SW480 (cell line): ENCODE measurements at regions not wholly inside any gene's neighbourhood (a gene's known extent, or its start where the extent isn't known, plus 50 kb on each side); places are given as distances from the start of the nearest gene placed in this dataset.

Experiments
- DNase-seq: peaks from one replicate; pipeline ENCODE4 v3.0.0-alpha.2; 2016; ENCODE audit warnings: low spot score

DNA sequence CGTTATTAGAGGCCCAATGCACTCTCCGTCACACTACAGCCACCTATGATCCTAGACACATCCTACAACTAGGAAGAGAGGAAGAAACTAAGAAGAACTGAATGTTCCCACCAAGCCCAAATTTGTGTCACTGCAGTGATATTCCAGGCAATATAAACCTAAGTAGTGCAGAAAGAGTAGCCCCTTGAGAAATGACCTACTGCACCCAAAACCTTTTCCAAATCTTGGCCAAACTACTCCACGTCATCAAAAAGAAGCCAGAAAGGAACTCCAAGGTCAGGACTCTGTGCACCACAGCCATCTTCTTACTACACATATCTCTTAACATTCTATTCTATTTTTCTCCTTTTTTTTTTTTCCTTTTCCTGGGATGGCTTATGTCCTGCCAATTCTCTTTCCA lies 60.2 kb downstream of the ADAMTS1 start:
- DNase-seq = no peak

DNA sequence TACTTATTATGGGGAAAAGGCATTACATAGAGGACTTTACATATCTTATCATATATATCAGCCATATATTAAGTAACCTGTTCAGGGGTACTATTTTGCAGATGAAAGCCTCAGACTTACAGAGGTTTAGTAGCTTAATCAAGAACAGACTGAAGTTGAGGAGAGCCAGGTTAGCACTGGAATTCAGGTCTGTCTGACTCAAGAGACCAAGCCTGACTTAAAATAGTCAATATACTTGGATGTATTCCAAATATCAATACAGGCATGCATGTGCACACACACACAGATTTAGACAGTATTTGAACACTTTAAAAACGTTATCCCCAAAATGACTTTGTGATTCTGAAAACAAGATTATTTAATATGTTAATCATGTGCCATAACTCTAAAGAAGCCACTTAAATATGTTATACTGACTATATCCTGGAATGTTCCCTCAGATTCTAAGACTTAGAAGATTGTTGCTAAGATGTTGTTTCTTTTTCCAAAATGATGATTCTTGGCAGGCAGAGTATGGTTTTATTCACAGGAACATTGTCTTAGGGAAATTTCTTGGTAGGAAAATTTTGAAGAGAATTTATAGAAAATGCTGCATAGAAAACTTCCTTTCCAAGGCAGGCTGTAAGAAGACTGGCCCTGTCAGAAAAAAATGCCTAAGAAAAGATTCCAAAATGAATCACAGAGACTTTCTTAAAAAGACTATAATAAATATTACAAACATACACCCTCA lies 61.6 kb downstream of the ADAMTS1 start:
- DNase-seq = no peak

DNA sequence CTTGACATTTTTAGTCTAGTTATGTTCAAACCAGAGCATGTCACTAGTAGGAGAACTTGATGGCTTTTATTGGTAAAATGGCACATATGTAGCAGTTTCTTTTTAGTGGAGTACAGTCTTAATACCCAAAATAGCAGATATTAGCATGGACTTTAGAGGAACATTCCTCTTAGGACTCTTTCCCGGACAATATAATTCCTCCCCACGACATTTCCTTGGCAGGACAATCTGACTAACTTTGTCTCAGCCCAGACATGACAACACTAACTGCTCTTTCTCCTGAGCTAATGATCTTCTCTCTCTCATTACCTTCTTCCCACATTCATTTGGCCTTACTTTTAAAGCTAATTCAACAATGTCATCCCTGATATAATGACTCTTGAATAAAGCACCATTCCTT lies 62.5 kb downstream of the ADAMTS1 start:
- DNase-seq = no peak

DNA sequence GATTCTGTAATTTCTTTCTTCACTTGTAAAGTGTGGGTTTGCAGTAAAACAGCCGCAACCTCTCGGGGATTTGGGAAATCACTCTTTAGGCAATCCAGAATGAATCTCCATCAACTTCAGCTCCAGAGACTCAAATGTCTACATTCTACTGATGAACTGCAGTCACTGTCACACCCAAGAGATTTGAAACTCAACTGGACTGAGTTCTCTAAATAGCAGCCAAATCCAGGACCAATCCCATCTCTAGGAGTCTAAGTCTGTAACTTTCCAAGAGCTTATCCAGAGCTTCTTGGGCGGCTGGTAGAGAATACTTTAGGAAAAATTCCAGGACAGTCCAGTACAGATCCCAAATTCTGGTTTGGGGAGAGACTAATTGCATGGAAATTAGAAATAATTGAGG lies 62.9 kb downstream of the ADAMTS1 start:
- DNase-seq = no peak

DNA sequence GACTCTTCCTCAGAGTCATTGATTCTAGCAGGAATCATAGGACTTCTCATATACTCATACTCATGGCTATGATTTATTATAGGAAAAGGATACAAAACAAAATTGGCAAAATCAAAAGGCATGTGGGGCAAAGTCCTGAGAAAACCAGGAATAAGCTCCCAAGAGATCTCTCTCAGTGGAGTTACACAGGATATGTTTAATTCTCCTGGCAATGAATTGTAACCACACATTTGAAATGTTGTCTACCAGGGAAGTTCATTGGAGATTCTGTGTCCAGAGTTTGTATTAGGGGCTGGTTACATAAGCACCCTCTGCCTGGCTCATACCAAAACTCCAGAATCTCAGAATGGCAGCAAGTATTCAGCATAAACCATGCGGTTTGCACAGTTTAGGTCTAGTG lies 63.9 kb downstream of the ADAMTS1 start:
- DNase-seq = no peak

DNA sequence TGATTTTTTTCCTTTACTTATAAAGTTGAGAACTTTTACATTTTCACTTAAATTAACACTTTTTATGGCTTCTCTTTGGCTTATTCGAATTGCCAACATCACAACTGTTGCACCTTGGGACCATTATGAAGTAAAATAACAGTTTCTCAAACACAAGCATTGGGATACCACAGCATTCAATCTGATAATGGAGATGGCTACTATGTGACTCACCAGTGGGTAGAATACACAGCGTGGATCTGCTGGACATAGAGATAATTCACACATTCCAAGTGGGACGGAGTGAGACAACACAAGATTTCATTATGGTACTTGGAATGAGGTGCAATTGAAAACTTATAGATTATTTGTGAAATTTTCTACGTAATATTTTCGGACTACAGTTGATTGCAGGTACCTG lies 68.0 kb downstream of the ADAMTS1 start:
- DNase-seq = no peak

DNA sequence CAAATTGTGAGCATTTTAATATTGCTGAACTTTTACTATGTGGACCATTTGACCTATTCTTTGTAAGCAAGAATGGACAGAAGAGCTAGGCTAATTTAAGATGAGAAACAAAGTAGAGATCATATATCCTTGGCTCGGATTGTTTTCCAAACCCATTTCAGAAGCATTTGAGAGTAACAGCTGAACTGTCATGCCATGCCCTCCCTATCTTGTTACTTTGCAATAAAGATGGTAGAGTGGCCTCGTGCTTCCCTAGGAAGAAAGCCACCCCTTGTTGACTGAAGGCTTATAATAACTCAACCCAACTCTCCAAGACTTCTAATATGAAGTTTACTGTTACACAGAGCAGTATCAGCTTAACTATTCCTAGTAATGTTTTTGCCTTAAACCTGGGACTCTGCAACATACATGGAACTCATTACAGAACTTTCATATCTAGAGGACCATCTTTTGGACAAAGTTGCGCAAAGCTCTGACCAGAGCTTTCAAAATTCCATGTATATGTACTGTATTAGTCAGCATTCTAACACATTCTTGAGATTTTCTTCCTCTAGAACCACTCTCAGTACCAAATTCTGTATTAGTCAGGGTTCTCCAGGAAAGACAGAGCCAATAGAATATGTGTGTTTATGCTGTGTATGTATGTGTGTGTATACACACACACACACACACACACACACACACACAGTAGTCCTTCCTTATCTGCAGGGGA lies 68.7 kb downstream of the ADAMTS1 start:
- DNase-seq = no peak

DNA sequence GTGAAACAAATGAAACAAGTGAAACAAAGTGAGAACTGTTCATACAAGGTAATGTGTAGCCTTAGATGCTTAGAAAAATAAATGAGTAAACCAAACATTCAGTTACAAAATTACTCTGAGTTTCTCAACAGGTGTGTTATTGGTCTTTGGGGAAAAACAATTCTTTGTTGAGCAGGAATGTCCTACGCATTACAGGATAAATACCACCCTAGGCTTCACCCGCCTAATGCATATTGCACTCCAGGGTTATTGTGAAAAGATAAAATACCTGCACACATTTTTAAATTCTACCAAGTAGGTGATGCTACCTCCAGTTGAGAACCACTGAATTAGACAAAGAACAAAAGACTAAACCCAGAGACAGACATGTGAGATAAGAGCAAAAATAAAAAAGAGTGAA lies 72.2 kb downstream of the ADAMTS1 start:
- DNase-seq = no peak

DNA sequence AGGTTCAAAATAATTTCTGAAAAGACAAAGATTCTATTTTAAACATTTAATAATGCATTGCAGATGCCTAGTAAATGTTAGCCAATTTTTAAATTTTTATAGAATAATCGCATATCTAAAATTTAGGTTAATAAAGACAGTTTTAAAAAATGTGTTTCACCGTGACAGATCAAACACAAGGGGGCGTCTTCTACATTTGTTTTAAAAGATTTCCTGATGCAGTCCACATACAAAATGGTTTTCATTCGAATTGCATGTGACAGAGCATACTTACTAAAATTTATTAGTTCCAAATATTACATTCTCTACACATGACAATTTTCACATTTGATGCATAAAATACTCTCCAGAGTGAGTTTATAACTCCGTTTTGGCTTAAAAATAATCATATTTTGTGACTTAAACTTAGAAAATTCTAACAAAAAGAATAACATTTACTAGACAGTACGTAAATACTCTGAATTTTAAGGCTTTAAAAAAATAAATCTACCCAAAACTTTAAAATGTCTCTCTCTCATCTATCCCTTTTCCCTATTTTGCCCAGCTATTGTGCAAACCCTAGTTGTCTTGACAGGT lies 75.5 kb downstream of the ADAMTS1 start:
- peak; percentile 15 for DNase-seq

DNA sequence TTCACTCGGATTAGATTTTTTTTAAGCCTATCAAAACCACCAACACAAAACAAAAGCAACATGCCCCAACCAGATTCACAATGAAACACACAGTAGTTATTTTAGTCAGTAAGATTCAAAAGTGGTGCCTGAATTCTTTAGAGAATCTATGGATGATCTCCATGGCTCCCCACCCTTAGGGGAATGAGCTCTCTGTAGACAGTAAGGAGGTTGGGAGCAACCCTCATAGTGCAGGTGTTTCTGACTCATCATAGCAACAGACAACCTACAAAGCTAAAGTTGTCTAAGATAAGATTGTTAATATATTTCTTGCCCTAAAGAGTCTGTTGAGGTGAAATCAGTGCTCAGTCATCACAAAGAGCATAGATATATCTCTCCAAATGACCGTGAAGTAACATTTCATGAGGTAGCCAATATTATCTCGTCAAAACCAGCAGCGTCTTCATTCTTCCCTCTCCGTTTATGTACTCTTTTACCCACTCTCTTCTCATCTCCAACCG lies 78.3 kb downstream of the ADAMTS1 start:
- no peak for DNase-seq

DNA sequence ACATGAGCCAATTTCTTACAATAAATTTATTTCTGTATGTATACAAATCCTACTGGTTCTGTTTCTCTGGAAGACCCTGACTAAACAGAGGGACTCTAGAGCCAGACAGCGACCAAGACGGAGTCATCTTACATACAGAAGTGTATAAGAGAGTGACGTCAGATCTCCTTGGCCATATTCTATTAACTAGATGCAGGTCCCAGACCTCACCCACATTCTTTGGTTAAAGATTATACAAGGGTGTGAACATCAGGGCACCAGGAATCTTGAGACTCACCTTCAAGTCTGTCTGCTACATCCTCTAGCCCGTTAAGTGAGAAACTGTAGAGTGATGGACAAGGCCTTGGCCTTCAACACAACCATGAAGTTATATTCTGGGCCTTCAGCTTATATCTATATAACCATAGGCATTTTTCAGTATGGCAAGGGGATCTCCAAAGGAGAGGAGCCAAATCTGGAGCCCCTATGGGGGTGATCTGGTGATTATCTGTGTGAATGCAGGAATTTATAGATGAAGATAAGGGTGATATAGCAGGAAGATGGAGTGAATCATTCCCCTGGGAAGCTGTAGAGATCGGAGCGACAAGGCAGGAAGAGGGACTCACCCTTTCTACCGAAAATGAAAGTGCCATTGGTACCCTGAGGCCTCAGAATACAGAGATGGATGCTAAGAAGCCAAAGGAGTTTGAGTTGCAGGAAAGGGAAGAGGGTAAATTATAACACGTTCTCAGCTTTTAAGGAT lies 83.9 kb downstream of the ADAMTS1 start:
- DNase-seq = peak; percentile 17

DNA sequence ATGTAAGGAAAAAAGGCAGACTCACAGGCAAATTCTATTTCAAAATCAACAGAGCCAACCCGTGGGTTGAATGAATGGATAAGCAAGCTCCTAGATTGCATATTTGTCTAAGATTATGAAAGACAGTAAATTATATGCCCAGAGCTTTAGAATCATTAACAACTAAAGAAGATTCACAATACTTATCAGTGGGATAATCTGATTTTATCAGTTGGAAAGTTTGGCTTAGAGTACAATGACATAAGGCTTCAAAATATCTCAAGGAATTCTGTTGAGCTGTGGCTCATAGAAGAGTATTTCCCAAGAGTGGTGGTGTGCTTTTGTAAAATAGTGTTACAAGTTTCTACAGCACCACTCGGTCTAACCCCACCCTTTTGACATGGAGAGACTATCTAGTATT lies 85.5 kb downstream of the ADAMTS1 start:
- DNase-seq = no peak

DNA sequence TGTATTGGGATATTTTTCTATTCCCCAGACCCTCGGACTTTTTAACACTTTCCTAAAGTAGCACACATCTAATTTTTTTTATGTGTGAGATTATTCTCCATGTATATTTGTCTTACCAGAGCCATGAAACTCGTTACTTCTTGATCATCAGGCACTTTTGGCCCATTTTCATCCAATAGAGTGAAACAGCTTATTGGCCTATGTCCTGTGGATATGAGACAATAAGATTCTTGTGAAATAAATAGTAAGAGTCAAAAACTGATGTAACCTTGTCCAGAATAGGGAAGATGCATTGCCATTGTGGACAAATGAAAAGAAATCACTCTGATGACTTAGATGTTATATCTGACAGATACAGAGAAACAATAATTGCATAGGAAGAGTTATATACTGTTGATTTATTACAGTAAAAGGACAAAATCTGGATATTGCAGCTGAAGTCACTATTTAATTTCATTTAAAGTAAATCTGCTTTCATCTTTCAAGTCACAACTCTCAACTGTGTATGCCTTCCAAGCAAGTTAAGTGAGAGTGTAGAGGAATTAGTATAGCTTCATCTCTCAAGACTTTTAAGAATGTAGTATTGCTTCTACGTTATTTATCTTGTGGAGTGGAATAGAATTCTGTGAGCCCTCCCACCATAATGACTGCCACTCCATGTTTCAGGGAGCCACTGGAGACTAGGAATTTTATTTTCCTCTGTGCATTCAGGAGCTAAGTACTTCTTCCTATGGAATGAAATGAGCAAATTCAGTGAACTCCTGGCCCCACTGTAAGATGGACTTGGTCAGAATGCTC lies 86.9 kb downstream of the ADAMTS1 start:
- DNase-seq = no peak

DNA sequence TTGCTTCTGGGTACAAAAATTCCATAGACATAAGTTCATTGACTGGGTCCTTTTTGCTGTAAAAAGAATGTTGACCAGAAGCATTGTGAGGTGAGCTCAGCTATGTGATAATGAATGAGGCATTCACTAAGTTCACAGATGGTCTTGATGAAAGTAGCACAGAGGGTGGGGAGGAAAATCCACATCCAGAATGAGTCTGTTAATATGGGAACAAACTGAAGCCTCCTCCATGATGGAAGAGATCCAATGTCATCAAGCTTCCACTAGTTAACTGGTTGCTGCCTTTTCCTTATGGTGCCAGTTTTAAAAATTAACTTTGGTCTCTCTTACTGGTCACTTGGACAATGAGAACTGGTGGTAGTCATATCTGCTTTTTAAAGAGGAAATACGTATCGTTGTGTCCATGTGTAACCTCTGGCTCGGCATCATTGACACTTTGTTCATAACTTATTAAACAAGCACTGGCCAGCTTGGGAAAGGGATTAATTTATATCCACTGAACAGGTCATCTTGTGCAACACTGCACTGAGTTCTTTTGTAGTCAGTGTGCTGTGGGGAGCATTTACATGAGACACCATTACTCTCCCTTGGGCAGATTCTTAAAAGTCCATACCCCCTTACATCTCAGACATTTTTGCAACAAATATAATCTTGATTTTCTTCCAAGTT lies 88.6 kb downstream of the ADAMTS1 start:
- DNase-seq = no peak

DNA sequence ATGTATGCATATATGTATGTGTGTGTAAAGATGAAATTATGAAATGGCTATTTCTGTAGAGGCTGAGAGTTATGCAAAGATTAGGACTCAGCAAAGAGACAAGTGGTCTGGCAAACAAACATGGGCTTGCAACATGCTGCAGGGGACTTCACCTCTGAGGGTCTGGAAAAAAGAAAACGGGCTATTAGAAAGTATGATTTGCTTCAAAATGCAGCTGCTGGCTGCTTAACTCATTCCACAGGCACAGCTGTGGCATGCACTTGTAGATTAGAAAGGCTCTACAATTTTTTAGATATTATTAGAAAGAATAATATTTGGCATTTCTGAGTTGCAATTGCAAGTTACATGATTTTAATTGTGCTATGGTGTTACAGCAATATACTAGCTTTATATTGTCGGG lies 90.4 kb downstream of the ADAMTS1 start:
- DNase-seq = no peak

DNA sequence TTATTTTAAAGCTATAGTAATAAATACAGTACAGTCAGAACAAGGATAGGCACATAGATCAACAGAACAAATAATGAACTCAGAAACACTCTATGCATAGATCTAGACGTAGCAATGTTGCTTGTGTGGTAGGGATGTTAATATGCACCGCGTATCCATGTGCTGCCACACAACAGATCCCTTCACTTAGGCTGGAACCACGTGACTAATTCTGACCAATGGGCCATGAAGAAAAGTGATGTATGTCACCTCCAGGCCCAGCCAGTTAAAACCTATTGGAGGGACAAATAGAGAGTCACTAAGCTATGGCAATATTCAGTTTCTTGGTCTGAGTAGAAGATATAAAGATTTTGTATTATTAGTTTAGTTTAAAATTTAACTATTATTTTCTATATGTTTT lies 91.4 kb downstream of the ADAMTS1 start:
- DNase-seq = peak; percentile 9

DNA sequence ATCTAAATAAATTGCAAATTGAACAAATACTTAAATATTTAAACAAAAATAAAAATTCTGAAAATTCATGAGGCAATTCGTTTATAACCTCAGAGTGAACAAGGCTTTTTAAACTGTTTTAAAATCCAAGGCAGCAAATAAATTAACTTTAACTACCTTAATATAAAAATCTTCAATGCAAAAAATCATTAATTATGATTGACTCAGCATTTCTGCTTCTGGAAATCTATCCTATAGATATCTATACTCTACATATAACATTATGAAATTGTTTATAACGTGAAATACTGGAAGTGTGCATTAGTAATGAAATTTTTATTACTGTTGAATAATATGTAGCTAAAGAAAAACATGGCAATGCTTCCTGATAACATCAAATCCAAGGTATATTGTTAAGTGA lies 92.4 kb downstream of the ADAMTS1 start:
- DNase-seq = no peak

DNA sequence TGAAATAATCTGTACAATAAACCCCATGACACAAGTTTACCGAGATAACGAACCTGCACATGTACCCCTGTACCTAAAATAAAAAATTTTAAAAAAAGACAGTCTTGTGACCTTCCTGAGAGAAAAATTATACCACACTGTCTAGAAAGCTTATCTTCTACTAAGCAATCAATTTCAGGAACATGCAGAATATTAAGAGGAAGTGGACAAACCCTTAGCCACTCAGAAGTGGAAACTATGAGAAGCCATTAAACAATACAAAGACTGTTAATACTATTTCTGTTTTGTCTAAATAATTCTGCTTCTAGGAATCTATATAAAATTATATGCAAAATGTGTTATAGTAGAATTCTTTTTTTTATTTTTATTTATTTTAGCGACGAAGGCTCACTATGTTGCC lies 93.9 kb downstream of the ADAMTS1 start:
- no peak for DNase-seq

DNA sequence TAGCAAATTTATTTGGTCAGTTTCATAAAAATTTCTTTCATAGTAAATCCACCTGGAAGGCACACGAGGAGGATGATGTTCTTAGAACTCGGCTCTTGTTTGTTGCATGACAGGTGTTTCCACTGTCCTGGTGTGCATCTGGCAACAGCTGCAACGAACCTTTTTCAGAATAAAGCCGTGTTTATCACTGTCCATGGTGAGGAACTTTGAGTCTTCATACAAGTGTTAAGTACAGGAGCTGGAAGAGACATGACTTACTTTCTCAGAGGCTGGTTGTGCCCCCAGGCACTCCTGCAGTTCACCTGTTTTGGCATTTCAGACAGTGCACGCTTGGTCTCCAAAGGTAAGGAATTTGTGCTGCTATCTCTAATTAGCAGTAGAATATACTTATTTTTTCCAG lies 97.1 kb downstream of the ADAMTS1 start:
- no peak for DNase-seq

DNA sequence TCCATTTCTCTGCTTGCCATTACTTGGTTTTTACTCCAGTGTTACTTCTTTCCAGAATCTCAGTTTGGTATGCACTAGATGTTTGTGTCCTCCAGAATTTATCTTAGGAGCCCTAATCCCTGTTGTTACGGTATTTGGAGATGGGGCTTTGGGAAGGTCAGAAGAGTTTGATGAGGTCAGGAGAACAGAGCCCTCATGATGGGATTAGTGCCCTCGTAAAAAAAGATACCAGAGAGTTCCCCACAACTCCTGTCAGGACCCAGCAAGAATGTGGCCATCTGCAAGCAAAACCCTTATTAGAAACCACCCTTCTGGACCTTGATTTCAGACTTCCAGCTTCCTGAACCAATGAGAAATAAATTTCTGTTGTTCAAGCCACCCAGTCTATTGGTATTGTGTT lies 98.0 kb downstream of the ADAMTS1 start:
- DNase-seq = no peak

DNA sequence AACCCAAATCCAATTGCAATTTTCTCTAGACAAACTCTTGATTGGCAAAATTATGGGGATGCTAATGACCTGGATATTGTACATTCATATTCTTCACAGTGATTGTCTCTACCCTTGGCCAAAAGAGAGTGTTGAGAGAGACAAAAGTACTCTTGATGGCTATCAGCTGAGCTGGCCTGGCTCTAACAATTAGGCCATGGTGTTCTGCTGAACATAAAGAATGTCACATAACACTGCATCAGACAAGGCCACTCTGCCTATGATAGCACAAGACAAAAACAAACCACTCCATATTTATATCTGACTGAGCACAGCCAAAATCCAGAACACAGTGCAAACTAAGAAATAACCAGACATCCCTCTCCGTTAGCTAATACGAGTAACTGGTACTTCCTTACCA lies 101.7 kb downstream of the ADAMTS1 start:
- no peak for DNase-seq
